ENCODE measurements at regions not wholly inside any gene's neighbourhood (a gene's known extent, or its start where the extent isn't known, plus 50 kb on each side); places are given as distances from the start of the nearest gene placed in this dataset.
A peak's percentile ranks its signal among the peaks of the same experiment; 100 is the strongest.
"Not testable (repeated sequence)": the region's sequence is repeated elsewhere in the genome, so short reads cannot be mapped to it uniquely, and the experiment has no call there.

DNA sequence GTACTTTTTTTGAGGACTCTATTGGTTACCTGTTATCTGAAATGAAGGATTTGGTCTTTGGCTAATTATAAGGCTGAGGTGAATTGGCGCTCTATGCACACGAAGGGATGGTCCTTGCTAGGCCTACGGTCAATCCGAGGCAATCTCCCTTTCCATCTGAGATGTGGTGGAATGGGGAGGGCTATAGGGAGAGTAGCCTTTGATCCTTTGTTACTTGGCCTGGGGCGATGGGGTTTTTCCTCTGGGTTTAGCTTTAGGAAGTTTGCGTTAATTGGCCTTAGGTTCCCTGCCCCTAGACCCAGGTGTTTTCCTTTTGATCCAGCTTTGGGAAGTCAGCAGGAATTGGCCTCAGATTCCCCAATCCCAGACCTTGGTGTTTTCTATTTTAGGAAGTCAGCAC, 102.1 kb upstream of the C9orf72 start:
- no peak for DNase-seq

DNA sequence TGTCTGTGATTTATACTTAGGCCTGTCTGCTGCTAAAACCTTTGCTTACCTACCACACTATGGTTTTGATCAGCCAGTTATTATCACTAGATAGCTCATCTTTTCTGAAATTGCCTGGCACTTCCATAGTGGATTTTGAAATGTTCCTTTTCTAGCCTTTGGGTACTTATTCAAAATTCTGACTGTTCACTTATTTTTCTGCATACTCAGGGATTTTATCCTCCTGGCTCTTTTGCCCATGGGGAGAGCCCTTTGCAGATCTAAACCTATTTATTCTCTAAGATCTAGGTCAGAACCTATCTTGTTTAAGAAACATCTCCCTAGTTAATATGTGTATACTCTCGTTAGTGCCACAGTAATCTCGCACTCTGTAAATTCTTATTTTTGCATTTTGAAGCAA, 103.5 kb upstream of the C9orf72 start:
- DNase-seq = no peak

DNA sequence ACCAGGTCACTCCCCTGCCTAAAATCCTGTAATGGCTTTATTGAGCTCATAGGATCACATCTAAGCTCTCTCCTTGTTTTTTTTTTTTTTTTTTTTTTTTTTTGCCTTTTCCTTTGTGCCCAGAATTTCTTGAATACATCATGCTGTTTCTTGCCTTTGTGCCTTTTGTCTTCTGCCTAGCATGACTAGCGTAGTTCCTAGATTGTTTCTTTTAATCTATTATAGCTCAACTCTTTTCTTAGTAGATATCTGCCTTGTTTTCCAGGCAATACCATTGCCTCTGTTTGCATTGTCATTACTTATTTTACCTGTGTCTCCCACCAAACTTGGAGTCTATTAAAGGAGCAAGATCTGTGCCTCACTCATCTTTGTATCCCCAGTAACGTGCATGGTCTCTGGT, 106.1 kb upstream of the C9orf72 start:
- no peak for DNase-seq

DNA sequence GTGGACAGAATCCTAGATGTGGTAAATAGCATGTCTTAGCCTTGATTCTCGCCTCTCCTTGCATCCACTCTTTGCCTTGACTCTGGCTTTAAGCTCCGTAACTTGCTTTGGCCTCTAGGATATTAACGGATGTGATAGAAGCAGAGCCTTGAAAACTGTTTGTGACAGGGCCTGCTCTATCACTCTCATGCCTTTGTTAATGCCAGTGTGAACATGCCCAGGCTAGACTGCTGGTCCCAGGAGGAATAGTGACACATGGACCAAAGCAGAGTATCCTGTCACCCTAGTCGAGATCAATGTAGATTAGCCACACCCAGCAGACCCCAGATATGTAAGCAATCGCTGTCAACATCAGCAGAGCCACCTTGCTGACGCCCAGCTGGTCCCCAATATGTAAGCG, 109.9 kb upstream of the C9orf72 start:
- DNase-seq = no peak

DNA sequence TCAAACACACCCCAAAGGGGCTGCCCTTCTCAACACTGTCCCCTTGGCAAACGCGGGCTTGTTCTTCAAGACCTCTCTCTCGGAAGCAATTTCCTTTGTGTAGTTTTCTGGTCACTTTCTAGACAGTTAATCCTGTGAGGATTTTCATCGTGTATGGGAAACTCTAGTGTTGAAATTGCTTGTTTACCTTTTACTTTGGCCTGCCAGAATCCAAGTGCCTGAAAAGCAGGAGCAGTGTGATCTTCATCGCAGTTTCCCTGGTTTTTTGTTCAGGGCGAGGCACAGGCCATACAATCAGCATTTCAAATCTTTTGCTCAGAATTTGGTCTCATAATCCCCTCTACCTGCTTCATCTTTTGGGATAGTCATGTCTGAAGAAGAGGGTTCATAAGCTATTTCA, 115.7 kb upstream of the C9orf72 start:
- no peak for DNase-seq

DNA sequence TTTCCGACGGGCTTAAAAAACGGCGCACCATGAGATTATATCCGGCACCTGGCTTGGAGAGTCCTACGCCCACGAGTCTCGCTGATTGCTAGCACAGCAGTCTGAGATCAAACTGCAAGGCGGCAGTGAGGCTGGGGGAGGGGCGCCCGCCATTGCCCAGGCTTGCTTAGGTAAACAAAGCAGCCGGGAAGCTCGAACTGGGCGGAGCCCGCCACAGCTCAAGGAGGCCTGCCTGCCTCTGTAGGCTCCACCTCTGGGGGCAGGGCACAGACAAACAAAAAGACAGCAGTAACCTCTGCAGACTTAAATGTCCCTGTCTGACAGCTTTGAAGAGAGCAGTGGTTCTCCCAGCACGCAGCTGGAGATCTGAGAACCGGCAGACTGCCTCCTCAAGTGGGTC, 117.5 kb upstream of the C9orf72 start:
- DNase-seq = not testable (repeated sequence)

DNA sequence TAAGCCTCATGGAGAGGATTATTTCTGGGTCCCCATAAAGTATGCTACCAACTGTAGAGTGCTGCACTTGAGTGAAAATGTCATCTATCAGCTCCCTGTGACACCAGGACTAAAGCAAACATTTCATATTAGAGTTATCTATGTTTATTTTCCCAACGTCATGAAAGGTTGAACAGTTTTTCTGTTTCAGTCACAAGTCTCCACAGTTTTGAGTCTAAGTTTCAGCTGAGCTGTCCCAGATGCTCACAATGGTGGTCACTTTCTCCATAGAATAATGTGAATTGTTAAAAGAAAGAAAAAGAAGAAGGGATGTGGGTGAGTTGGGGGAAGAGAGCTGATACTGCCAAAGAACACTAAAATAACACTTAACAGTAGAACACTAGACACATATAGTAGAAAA, 126.3 kb upstream of the C9orf72 start:
- DNase-seq = no peak

DNA sequence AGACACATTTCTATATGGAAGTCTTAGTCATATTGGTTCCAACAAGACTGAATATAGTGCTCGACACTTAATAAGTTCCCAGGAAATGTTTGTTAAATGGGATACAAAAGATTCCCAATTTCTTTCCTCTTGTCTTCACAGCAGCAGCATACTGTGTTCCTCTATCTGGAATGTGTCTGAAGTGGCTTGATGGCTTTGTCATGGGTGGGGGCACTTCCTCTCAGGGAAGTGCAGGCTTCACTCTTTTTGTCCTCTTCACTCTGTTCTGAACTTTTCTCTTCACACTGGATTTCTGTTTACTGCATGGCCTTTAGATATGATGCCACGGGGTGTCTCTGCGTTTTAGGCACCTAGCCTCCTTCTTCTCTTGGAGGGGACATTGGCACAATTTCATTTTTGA, 127.7 kb upstream of the C9orf72 start:
- DNase-seq = no peak

DNA sequence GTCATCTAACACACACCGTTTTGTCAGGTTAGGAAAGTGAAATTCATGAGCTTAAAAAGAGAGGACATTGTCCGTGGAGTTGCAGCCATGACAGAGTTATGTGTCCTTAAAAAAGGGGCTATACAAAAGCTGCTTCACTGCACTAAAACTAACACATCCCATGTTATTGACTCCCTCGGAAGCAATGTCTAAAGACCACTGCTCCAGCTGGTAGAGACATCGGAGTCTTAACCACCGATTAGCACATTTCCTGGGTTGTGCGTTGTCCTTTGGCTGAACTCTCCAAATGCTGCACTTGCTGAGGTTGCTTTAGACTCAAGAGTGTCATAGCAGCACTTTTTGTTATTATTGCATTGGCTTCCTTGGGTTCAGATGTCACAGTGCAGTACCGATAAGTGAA, 128.3 kb upstream of the C9orf72 start:
- DNase-seq = no peak

DNA sequence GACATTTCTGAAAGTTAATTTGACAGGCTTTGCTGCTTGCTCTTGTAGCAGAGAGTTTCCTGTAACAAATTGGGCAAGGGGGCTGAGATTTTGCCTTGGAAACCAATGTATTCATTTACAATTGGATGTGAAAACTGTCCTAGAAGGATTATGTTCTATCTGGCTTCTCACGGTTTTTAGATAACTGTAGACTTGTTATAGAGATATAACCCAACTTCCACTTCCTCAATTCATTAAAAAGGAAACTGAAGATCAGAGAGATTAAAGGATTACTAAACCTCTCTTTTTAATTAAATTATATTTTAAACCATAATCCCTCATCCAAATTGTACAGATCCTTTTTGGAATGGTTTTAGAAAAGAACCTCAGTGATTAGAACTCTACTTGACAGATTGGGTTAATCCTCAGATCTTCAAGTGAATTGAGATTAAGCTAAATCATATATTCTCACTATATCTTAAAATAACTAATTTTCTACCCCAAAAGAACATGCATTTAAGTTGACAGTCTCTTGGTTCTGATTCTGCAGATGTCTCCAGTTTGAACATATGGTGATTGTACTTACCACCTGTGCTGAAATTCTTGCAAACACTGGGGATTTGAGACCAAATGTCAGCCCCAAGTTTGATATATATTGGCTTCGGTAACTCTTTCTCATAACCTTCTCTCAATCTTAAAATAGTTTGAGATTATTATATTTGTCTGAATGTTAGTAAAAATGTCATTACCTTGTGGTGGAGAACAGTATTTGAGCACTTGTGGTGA, 130.1 kb upstream of the C9orf72 start:
- DNase-seq = no peak

DNA sequence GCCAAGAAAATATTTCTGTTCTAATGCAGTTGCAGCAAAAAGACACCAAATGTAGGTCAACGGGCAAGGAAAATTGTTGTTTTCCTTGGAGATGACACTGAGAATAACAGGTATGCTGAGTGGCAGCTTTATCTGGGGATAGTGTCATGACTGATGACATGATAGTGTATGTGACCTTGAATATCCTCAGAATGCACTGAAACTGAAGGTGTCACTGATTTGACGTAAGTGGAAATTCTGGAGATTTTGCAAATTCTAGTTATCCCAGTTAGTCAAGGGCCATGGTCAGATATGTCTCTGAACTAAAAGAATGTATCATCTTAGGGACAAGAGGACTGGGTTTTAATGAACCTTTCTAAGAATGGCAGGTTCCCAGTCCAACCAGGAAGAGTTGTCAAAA, 138.0 kb upstream of the C9orf72 start:
- DNase-seq = no peak

DNA sequence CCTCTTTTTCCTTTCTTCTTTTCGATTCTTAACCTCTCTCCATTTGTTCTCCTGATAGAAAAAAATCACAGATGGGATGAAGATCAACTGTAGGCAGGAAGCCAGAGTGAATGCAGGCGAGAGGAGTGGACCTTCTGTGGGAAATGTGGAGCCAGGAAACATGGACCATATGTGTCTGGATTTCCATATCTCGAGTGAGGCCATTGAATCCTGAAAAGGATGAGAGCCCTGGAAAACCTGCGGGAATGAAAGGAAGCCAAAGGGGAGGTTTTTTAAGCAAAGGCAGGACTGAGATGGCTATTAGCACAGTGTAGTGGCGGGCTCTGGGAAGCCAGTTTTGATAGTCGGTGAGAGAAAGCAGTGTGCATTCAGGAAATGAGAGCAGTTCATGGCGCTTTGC, 139.5 kb upstream of the C9orf72 start:
- no peak for DNase-seq

DNA sequence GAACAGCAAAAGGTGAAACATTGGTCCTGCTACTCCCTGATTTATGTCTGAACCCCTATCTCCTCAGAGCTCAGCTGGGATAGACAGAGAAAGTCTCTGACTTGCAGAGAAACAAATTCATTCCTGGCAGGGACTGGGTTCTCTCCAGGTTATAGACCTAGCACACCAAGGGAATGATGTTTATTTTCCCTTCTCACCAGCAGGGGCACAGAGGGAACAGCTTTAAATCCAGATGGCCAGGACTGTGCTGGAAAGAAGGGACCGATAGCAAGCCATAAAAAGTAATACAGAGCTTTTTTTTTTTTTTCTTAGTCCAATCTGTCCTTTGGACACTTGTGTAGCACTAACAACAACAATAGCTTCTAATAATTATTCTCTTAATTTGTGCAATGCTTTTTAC, 141.1 kb upstream of the C9orf72 start:
- DNase-seq = peak; percentile 62

DNA sequence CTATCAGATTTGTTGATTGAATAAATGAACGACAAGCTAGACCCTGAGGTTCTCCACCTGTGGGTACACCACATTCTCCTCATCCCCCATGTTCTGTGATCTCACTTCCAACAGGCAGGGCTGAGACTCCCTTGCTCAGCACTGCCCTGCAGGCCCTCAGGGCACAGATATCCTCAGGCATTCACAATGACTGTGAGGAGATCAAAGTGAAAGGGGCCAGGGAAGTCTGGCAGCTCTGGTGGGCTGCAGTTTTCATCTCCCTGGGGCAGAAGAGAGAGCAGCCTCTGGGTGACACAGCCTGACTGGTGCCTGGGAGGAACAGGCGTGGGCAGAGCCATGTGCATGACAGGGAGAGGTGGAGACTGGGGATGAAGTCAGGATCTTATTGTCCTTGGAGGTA, 142.4 kb upstream of the C9orf72 start:
- DNase-seq = no peak

DNA sequence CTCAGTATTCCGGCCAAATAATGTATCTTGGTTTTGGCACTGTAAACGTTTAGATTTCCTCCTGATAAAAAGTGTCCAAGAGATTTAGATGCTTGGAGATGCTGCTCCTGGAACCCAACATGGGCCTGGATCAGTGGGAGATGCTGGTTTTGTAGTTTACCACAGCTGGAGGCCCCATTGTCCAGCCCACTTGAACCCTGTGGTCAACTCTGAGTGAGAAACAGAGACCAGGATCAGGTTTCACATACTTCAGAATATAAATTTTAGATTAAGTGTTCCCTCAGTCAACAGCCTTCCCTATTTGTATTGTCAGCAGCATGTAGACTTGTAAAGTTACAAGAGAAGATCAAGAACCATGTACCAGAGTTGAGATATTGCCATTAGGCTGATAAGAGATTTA, 144.7 kb upstream of the C9orf72 start:
- no peak for DNase-seq

DNA sequence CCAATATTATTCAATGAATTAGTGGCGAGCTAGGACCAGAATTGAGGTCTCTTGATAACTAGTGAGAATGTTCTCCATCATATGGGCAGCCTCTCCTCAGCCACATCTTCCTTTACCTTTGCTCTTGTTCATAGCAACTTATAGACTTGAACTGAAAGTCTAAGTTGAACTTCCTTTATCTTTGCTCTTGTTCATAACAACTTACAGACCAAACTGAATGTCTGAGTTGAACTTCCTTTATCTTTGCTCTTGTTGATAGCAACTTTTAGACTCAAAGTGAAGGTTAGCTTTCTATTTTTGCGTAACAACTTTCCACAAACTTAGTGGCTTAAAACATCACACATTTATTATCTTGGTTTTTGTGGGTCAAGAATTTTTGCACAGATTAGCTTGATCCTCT, 146.4 kb upstream of the C9orf72 start:
- no peak for DNase-seq

DNA sequence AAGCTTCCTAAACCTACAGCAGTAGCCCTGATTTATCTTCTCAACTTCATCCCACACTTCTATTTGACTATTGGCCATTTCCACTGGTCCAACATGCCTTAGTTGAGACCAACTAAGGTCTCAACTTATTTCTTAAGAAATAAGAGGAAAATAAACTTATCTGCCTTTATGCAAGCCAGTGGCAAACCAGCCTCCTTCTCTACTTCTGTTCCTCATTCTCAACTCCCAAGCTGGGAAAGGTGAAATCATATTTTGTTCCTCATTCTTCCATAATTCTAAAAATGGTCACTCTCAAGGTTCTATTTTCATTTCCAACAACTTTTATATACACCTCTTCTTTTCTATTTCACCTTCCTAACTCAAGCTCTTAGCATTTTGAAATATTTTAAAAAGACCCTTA, 149.6 kb upstream of the C9orf72 start:
- no peak for DNase-seq

DNA sequence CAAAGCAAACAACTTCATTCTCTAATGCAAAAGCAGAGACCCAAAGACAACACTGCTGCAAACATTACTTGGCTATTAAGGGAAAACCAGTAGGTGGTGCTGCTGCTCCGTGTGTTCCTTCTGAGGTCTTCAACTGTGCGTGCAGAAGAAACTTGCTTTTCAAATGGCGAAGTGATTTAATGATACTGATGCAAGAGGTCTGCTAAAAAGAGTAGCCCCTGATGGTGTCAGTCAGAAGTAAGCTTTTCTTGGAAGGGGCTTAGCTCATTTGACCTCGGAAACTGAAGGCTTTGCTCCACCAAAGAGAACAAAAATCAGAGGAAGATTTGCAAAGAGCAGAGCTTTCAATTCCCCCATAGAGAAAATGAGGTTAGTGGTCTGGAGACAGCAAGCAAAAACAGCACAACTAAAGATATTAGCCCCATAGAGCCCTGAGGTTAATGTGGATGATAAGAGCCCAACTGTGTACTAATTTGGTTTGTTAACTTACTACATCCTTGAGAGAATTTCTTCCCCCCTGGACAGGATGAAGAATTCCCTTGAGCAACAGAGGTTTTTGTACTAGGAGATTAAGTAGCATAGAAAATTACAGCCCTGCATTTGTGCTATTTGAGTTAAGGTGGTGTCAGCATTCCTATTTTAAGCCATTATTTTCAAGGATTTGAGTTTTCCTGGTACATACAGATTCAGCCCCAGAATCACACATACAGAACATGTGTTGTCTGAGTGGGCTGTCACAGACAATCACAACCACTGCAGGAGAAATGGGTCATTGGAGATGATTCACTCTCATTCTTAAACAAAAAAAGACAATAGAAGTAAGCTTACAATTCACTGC, 153.2 kb upstream of the C9orf72 start:
- peak; percentile 29 for DNase-seq

DNA sequence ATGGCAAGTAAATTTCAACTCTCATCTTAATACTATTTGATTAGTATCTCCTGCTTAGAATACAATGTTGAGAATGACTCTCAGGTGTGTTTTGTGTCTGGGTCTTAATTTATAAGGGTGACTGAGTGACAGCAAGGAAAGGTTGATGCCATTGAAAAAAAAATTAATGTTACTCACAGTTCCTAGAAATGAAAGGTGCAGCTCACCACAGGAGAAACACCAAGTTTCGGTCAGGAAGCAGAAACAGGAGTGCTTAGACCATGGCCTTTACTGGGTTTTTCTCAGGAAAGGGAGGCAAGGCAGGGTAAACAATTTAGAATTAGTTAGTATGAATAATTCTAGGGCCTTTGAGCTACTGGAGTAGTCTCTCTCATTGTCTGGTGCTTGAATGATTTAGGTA, 159.2 kb upstream of the C9orf72 start:
- no peak for DNase-seq

DNA sequence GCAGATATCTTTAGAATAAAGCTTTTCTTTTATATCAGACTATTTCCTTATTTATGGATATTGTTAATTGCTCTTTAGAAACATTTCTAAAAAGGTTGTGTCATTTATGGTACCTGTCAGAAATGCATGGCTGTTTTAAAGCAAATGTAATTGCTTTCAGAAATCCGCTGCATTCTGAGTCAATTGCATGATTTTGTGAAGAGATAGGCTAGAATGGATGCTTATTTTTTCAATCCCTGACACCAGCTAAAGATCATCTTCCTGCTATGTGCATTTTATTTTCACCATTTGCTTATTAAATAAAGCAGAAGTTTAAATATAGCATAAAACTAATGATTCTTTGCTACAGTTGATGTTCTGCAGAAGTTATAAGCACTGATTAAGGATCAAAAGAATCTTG, 170.2 kb upstream of the C9orf72 start:
- no peak for DNase-seq

DNA sequence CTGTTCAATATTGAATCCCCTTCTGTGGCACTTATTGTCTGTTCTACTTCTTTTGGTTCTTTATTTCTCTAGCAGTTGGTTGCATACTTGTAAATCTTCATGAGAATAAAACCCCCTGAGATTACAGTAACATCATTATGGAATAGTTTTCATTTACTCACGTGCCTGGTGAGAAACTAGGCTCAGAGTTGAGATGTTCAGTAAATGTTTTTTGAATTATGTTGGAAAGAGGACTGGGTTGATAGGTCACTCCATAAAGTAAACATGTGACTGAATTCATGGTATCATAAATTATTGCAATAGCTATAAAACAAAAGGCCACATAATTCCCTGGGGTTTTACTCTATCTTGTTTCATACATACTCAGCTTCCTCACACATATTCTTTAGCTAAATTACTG, 174.2 kb upstream of the C9orf72 start:
- DNase-seq = no peak

DNA sequence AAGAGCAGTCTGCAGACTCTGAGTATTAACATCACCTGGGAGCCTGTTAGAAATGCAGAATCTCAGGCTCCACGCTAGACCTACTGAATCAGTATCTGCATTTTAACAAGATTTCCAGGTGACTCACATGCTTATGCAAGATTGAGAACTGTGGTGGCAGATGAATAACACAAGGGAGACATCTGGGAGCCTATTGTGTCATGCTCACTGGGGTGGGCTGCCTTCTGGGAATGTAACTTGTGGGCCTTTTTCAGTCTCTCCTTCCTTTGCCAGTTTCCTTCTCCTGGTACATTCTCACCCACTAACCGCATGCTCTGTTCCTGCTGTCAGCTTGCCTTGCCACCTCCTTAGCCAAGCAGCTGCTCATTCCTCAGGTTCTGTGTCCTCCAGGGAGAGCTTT, 176.6 kb upstream of the C9orf72 start:
- DNase-seq = no peak

DNA sequence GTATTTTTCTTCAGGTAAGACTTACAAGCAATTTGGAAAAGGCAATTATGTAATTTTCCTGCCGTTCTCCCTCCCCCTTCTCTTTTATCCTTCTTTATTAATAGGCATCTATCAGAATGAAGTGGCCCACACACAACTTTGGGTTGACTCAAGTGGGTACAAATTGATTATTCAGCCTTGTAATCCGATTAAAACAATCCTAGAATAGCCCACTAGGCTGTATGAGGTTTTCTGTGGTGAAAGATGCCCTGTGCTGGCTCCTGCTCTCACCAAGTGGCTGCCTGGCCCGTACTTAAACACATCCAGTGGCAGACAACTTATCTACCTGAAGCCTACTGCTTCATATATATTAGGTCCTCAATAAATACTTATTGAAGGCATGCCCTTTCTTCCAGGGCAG, 177.3 kb upstream of the C9orf72 start:
- DNase-seq = no peak

DNA sequence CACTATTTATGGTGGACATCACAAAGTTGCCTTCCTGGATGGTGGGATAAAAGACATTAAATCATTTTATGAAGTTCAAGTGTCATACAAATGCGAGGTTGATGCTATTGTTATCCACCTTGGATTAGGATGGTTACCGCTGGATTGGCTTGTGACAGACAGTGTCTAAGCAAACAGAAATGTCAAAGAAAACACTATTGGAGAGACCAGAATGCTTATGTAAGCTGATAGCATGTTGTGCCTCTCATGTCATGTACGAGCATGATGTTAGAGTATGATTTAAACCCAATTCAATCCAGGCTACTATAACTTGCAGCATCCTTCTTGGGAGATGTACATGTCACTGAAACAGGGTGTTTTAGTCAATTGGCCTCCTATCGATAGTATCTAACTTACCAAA, 178.8 kb upstream of the C9orf72 start:
- DNase-seq = no peak

DNA sequence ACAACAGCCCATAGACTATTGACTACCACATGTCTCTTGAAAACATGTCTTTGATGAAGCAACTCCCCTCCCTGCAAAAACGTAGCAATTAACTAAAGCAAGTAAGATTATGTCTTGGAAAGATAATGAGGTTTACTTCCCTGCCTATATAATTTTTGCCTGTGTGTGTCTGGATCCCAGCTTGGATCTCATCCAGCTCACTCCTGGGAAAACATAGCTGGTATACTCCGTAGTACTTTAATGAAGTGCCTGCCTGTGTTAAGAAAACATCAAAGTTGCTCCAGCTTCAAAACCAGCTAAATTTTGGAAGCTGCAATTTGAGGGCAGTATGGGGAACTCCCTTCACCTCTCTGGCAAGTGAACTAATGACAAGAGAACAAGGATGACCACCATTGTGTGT, 182.6 kb upstream of the C9orf72 start:
- DNase-seq = no peak
